Retinal pigment epithelial cell (primary cell): ENCODE measurements at regions not wholly inside any gene's neighbourhood (a gene's known extent, or its start where the extent isn't known, plus 50 kb on each side); places are given as distances from the start of the nearest gene placed in this dataset.

Source experiments
- DNase-seq: peaks from one replicate; pipeline ENCODE4 v3.0.0-alpha.2; 2010; ENCODE audit warnings: low read depth
- H3K4me3 ChIP-seq: 2 replicates; pipeline ENCODE4 v1.5.1; 2011; ENCODE audit warnings: mild to moderate bottlenecking, low read length, control low read depth, moderate library complexity
- TF ChIP-seq, protein P1 (sequence below): conservative IDR thresholded peaks from 2 replicates; pipeline ENCODE4 v1.5.1; 2011; ENCODE audit warnings: low read depth, low read length, control low read depth, inconsistent platforms

DNA sequence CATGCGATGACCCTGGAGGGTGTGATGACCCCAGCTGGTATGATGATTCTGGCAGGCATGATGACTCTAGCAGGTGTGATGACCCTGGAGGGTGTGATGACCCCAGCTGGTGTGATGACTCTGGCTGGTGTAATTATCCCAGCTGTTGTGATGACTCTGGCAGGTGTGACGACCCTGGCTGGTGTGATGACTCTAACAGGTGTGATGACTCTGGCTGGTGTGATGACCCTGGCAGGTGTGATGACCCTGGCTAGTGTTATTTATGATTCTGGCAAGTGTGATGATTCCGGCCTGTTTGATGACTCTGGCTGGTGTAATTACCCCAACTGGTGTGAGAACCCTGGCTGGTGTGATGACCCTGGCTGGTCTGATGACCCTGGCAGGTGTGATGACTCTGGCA lies 427.2 kb downstream of the QKI start:
- DNase-seq: no peak
- TF ChIP-seq, protein P1, sequence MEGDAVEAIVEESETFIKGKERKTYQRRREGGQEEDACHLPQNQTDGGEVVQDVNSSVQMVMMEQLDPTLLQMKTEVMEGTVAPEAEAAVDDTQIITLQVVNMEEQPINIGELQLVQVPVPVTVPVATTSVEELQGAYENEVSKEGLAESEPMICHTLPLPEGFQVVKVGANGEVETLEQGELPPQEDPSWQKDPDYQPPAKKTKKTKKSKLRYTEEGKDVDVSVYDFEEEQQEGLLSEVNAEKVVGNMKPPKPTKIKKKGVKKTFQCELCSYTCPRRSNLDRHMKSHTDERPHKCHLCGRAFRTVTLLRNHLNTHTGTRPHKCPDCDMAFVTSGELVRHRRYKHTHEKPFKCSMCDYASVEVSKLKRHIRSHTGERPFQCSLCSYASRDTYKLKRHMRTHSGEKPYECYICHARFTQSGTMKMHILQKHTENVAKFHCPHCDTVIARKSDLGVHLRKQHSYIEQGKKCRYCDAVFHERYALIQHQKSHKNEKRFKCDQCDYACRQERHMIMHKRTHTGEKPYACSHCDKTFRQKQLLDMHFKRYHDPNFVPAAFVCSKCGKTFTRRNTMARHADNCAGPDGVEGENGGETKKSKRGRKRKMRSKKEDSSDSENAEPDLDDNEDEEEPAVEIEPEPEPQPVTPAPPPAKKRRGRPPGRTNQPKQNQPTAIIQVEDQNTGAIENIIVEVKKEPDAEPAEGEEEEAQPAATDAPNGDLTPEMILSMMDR: no peak
- H3K4me3 ChIP-seq: no peak overlapping the region

DNA sequence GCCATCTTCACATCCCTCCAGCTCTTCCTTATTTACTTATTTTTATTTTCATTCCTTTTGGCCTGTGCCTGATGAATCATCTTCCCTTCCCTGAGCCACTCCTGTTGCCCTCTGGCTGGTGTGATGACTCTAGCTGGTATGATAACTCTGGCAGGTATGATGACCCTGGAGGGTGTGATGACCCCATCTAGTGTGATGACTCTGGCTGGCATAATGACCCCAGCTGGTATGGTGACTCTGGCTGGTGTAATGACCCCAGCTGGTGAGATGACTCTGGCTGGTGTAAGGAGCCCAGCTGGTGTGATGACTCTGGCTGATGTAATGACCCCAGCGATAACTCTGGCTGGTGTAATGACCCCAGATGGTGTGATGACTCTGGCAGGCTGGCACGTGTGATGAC lies 426.8 kb downstream of the QKI start:
- TF ChIP-seq, protein P1: no peak
- no peak overlapping the region for H3K4me3 ChIP-seq
- no peak for DNase-seq

DNA sequence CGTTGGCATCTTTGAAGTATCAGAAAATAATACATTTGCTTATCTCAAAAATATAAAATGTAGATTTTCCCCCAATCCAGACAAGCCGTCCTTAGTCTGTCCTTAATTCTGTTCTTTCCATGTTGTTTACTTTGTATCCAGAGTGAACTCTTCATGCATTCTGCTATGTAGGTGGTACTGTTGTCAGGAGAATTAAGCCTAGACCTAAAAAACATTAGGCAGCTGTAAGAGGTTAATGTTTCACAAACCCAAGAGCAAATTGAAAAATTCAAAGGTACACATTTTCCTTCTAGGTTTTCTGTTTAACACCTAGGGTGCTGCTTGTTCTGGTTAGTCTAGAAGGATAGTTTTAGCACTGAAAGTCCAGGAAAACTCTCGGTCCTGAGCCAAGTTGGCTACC lies 426.4 kb downstream of the QKI start:
- no peak for DNase-seq
- TF ChIP-seq, protein P1: no peak
- H3K4me3 ChIP-seq: no peak overlapping the region

DNA sequence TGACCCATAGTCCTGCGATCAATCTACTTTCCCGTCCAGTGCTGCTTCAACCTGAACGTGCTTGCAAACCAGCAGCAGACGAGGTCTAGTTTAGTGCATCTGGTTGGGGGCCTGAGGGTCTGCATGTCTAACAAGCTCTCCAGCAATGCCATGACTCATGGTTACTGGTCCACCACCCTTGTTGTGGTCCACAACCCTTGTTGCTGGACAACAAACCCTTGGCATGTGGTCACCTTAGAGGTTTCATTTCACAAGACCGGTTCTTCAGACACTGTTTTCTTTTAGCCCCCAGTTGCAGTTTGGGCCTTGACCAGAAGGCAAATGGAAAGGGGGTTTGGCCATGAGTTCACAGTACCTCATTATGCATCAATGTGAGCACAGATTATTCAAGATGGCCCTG lies 424.8 kb downstream of the QKI start:
- no peak for DNase-seq
- TF ChIP-seq, protein P1: no peak

DNA sequence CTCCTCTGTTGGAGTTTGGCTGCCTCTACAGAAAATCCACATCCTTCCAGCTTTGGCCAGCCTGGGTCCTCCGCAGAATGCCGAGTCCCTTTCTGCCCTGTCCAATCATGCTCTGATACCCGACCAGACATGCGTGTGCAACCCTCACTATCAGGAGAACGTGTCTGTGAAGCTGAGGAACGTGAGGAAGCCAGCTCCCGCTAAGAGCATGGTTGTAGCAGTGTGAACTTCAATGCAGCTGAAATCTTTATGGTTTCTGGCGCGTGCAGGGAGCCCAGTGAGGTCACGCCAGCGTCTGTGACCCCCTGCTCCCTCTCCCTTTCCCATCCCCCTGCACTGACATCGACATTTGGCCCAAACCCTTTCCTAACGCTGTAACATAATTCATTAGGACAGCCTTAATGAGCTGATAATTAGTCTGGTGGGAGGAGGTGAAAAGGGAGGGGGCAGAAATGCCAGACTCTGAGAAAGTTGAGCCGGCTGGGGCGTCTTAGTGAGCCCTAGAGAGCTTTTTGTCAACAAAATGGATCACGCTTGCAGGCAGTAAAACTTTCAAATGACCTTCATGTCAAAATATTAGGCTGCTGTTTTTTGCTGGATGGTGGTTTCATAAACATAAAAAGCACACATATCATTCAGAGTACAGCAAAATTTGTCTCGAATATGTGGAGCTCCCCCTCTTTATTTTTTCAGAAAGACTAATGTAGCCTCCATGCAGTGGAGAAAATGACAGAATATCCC lies 423.3 kb downstream of the QKI start:
- TF ChIP-seq, protein P1: no peak
- peak overlapping the region; percentile 11 for H3K4me3 ChIP-seq
- DNase-seq: no peak

More for the DNA sequence above, 424.8 kb downstream of the QKI start:
- no peak overlapping the region for H3K4me3 ChIP-seq

DNA sequence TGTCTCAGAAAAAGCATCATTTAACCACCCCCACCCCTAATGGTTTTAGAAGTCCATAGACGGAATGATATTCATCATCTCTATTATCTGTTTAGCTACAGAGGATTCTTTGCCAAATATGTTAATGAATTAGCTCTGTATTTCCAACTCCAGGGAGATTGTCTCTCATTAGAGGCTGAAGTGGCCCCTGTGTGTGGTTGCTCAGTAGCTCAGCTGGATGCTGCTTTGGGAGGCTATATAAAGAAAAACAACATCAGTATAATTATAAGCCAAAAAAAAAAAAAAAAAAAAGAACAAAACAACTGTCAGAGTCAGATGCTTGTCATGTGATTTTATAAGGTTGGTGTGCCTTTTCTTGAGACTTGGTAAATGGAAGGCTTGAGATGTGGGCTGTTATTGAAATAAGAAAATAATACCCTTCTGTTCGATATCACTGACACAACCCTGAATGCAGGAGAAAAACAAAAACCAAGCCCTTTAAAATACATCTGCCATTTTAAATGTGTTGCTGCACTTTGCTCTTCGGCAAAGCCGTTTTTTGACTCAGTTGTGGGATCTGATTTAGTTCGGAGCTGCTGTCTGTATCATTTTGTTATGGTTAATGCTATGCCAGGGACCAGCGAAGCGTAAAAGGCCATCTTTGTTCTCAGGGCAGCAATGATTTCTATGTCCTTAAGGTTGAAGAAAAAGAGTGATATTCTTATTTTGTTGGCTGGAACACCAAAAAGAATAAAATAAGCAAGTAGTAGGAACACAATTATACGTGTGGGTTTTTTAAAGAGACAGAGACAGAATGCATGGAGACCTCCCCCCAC lies 422.6 kb downstream of the QKI start:
- no peak for DNase-seq
- TF ChIP-seq, protein P1: no peak
- H3K4me3 ChIP-seq: no peak overlapping the region
